Fibroblast of pulmonary artery (primary cell): ENCODE measurements at regions not wholly inside any gene's neighbourhood (a gene's known extent, or its start where the extent isn't known, plus 50 kb on each side); places are given as distances from the start of the nearest gene placed in this dataset.

Experiments used
- DNase-seq: peaks from one replicate; pipeline ENCODE4 v3.0.0-alpha.2; 2010; ENCODE audit warnings: low read depth
- H3K4me3 ChIP-seq: replicated peaks from 2 replicates; pipeline ENCODE4 v1.5.1; 2011; ENCODE audit warnings: low read depth, mild to moderate bottlenecking, control low read depth, low read length, moderate library complexity
- CTCF ChIP-seq: IDR thresholded peaks from 2 replicates; pipeline ENCODE4 v1.5.1; 2011; ENCODE audit warnings: mild to moderate bottlenecking, control low read depth, low read length, inconsistent platforms; ENCODE audit errors: missing control alignments

GRCh38 chr2:82001614-82002013 is 1697.1 kb upstream of the LRRTM1 start:
- no peak for TF ChIP-seq CTCF
- no peak overlapping the region for H3K4me3 ChIP-seq
- DNase-seq: no peak

GRCh38 chr2:82000606-82001005 is 1696.1 kb upstream of the LRRTM1 start:
- no peak overlapping the region for H3K4me3 ChIP-seq
- TF ChIP-seq CTCF: no peak
- DNase-seq: no peak

GRCh38 chr2:81996332-81996731 is 1691.8 kb upstream of the LRRTM1 start:
- DNase-seq: no peak
- no peak for TF ChIP-seq CTCF

GRCh38 chr2:81991282-81991681 is 1686.7 kb upstream of the LRRTM1 start:
- DNase-seq: no peak
- no peak overlapping the region for H3K4me3 ChIP-seq
- TF ChIP-seq CTCF: no peak

More at GRCh38 chr2:81996332-81996731, 1691.8 kb upstream of the LRRTM1 start:
- H3K4me3 ChIP-seq: no peak overlapping the region

GRCh38 chr2:81987370-81987769 is 1682.8 kb upstream of the LRRTM1 start:
- DNase-seq: no peak
- no peak overlapping the region for H3K4me3 ChIP-seq
- no peak for TF ChIP-seq CTCF

- H3K4me3 ChIP-seq: no peak overlapping the region
- DNase-seq: no peak
- no peak for TF ChIP-seq CTCF
Measured at GRCh38 chr2:81984969-81985637, 1680.6 kb upstream of the LRRTM1 start.

- no peak for DNase-seq
- TF ChIP-seq CTCF: no peak
- no peak overlapping the region for H3K4me3 ChIP-seq
Measured at GRCh38 chr2:81981585-81981984, 1677.0 kb upstream of the LRRTM1 start.
